Neural progenitor cell (in vitro differentiated cells): ENCODE measurements at regions not wholly inside any gene's neighbourhood (a gene's known extent, or its start where the extent isn't known, plus 50 kb on each side); places are given as distances from the start of the nearest gene placed in this dataset.

ENCODE experiments used
- CTCF ChIP-seq: fragments of 200-600 bp; sonication (generic); IDR thresholded peaks from 2 replicates; pipeline ENCODE4 v1.5.1; 2017; ENCODE audit warnings: antibody characterized with exemption, mild to moderate bottlenecking
- EZH2 ChIP-seq: fragments of 200-600 bp; sonication (generic); IDR thresholded peaks from 2 replicates; pipeline ENCODE4 v1.6.1; 2017; ENCODE audit warnings: antibody characterized with exemption, mild to moderate bottlenecking, moderate library complexity
- EZH2phosphoT487 ChIP-seq: fragments of 200-600 bp; sonication (generic); IDR thresholded peaks from 2 replicates; pipeline ENCODE4 v1.6.1; 2017; ENCODE audit warnings: antibody characterized with exemption

- no peak for TF ChIP-seq EZH2phosphoT487
- TF ChIP-seq CTCF = no peak
- no peak for TF ChIP-seq EZH2
These were observed 362.5 kb downstream of the ARL4A start for GRCh38 chr7:13049946-13050345.
